B cell (primary cell): ENCODE measurements at regions not wholly inside any gene's neighbourhood (a gene's known extent, or its start where the extent isn't known, plus 50 kb on each side); places are given as distances from the start of the nearest gene placed in this dataset.

ENCODE experiments used
- ATAC-seq: fragments of 200-7000 bp; cut with Tn5 transposase; one replicate; pipeline ENCODE4 v1.10.0; 2021; ENCODE audit warnings: low read depth, mild to moderate bottlenecking, moderate number of reproducible peaks, moderate library complexity
- CTCF ChIA-PET: fragments of 350-600 bp; sonication (Branson Sonifier 250); formaldehyde crosslinking; loops from one replicate; lab custom pipeline; 2021; ENCODE audit warnings: antibody characterized with exemption, inconsistent platforms; lab: Charles Lee
- POLR2A ChIA-PET: fragments of 350-600 bp; sonication (Branson Sonifier 250); formaldehyde crosslinking; loops from one replicate; lab custom pipeline; 2021; ENCODE audit warnings: antibody characterized with exemption; lab: Charles Lee
- DNase-seq: peaks from one replicate; pipeline ENCODE4 v3.0.0; 2013
- H2AFZ ChIP-seq: 2 replicates; pipeline ENCODE4 v1.6.1; 2012; ENCODE audit warnings: mild to moderate bottlenecking, low read depth, low read length; ENCODE audit not compliant: insufficient read depth, poor library complexity, severe bottlenecking
- H3K27ac ChIP-seq, 2 donors: 1 replicate in 1 of 2; 2 replicates in 1 of 2; pipeline ENCODE4 v1.5.1; 2012 to 2013; ENCODE audit warnings: low read length in 2 of 2, mild to moderate bottlenecking in 2 of 2, moderate library complexity in 1 of 2
- H3K27me3 ChIP-seq, 4 experiments: fragments of 200-600 bp in 1 of 4; sonication (generic) in 1 of 4; replicated peaks in 1 of 4; 1 replicate in 2 of 4; 2 replicates in 2 of 4; pipeline versions ENCODE4 v1.6.1 to v1.7.0; 2013 to 2016; ENCODE audit warnings: low read length in 3 of 4, mild to moderate bottlenecking in 2 of 4, mixed read lengths in 1 of 4, moderate library complexity in 1 of 4; ENCODE audit not compliant: insufficient read depth in 4 of 4, control insufficient read depth in 3 of 4; ENCODE audit errors: control extremely low read depth in 1 of 4
- H3K36me3 ChIP-seq, 2 experiments: replicated peaks in 1 of 2; 1 replicate in 1 of 2; 2 replicates in 1 of 2; pipeline versions ENCODE4 v1.6.1 to v1.7.1; 2013; ENCODE audit warnings: low read length in 1 of 2; ENCODE audit not compliant: insufficient read depth in 2 of 2, control insufficient read depth in 1 of 2; ENCODE audit errors: control extremely low read depth in 1 of 2, extremely low read depth in 1 of 2
- H3K4me1 ChIP-seq, 2 donors: fragments of 200-600 bp in 1 of 2; sonication (generic) in 1 of 2; 1 replicate in 1 of 2; 2 replicates in 1 of 2; pipeline versions ENCODE4 v1.5.1 to v1.6.1; 2013 to 2017; ENCODE audit warnings: low read length in 2 of 2; ENCODE audit not compliant: control insufficient read depth in 2 of 2, insufficient read depth in 2 of 2
- H3K4me2 ChIP-seq: replicated peaks from 2 replicates; pipeline ENCODE3; 2012; ENCODE audit warnings: mild to moderate bottlenecking, low read depth, low read length; ENCODE audit not compliant: poor library complexity, severe bottlenecking
- H3K4me3 ChIP-seq, 5 experiments: fragments of 200-600 bp in 1 of 5; sonication (generic) in 1 of 5; 1 replicate in 3 of 5; 2 replicates in 2 of 5; pipeline versions ENCODE4 v1.5.1 to v1.7.0; 2011 to 2016; ENCODE audit warnings: low read length in 4 of 5, mild to moderate bottlenecking in 4 of 5, low read depth in 2 of 5, control low read depth in 1 of 5, moderate library complexity in 1 of 5; ENCODE audit not compliant: insufficient read depth in 1 of 5; ENCODE audit errors: control extremely low read depth in 1 of 5, extremely low read depth in 1 of 5
- H3K79me2 ChIP-seq: fragments of 200-600 bp; sonication (generic); one replicate; pipeline ENCODE4 v1.6.0; 2016; ENCODE audit warnings: low read length; ENCODE audit not compliant: control insufficient read depth, insufficient read depth
- H3K9ac ChIP-seq: fragments of 200-600 bp; sonication (generic); 2 replicates; pipeline ENCODE4 v1.6.1; 2017; ENCODE audit warnings: mild to moderate bottlenecking, low read length, moderate library complexity
- H3K9me3 ChIP-seq, 3 donors: one replicate each; pipeline versions ENCODE4 v1.6.1 to v1.7.1; 2013; ENCODE audit warnings: low read length in 2 of 3; ENCODE audit not compliant: control insufficient read depth in 2 of 3, insufficient read depth in 1 of 3; ENCODE audit errors: control extremely low read depth in 1 of 3
- H4K20me1 ChIP-seq: 2 replicates; pipeline ENCODE4 v1.6.0; 2012; ENCODE audit warnings: mild to moderate bottlenecking, low read length; ENCODE audit not compliant: insufficient read depth, control insufficient read depth, poor library complexity, severe bottlenecking
- H3K27ac Mint-ChIP-seq: one replicate; pipeline ENCODE4 v1.8.0; 2021; ENCODE audit warnings: mixed read lengths
- H3K27me3 Mint-ChIP-seq: one replicate; pipeline ENCODE4 v1.8.0; 2021; ENCODE audit warnings: mixed read lengths
- H3K4me1 Mint-ChIP-seq: one replicate; pipeline ENCODE4 v1.8.0; 2021; ENCODE audit warnings: mixed read lengths
- H3K4me3 Mint-ChIP-seq: one replicate; pipeline ENCODE4 v1.8.0; 2021; ENCODE audit warnings: mixed read lengths
- H3K9me3 Mint-ChIP-seq: one replicate; pipeline ENCODE4 v1.8.0; 2022; ENCODE audit warnings: mixed read lengths; ENCODE audit not compliant: insufficient read depth
- CTCF ChIP-seq: fragments of 200-600 bp; IDR thresholded peaks from one replicate; pipeline ENCODE4 v1.8.0; 2022; ENCODE audit warnings: antibody characterized with exemption, mild to moderate bottlenecking
- EZH2 ChIP-seq: IDR thresholded peaks from 2 replicates; pipeline ENCODE4 v1.6.1; 2012; ENCODE audit warnings: borderline replicate concordance, low read depth, mild to moderate bottlenecking, moderate library complexity, low read length; ENCODE audit not compliant: insufficient read depth, poor library complexity, severe bottlenecking
- WGBS: methylation state at CpG from one replicate; pipeline ENCODE4 v1.1.5; 2013; ENCODE audit warnings: missing lambda C conversion rate; ENCODE audit not compliant: insufficient coverage; 5-methylcytosine and 5-hydroxymethylcytosine counted together
- intact Hi-C: fragments of 100-400 bp; cut with micrococcal nuclease; formaldehyde crosslinking; loops from one replicate; pipeline ENCODE4 v1.10.0; 2022

GRCh38 chr16:85524365-85524629 lies 88.8 kb upstream of the GSE1 start:
- no peak for DNase-seq
- Histone ChIP-seq H3K4me3 (no peak overlapping the region), H3K27me3 (peaks cover 0 to 29% (median 6%) of the 10 kb centered on the region in 4 experiments), H3K4me1 (peaks cover 0 to 5% of the 10 kb centered on the region in 2 donors), H3K79me2 (no peaks in the 10 kb centered on the region), H3K27ac (no peak overlapping the region), H3K4me2 (no peak overlapping the region), H3K9me3 (peaks cover 0 to 3% (median 0%) of the 10 kb centered on the region in 3 donors), H3K36me3 (no peaks in the 10 kb centered on the region), H4K20me1 (no peaks in the 10 kb centered on the region), H2AFZ (no peak overlapping the region), H3K9ac (no peak overlapping the region)
- no peak overlapping the region for H3K27ac Mint-ChIP-seq
- WGBS: 68% methylated on average over 8 of the region's 8 CpGs
- no peaks in the 10 kb centered on the region for H3K4me1 Mint-ChIP-seq
- H3K9me3 Mint-ChIP-seq: peaks cover 3% of the 10 kb centered on the region
- peaks cover 19% of the 10 kb centered on the region for H3K27me3 Mint-ChIP-seq
- CTCF ChIA-PET: no interaction called here
- intact Hi-C loops: no loop called here
- ATAC-seq: no peak
- POLR2A ChIA-PET: interaction anchor here (0.7 kb wide), 1 partner anchor 50 kb away, joined by 7 read pairs; no protein-coding TSS in a partner anchor
- TF ChIP-seq CTCF (no peak), EZH2 (no peak)
- H3K4me3 Mint-ChIP-seq: no peak overlapping the region

GRCh38 chr16:85524630-85525419 lies 88.3 kb upstream of the GSE1 start:
- no peak overlapping the region for H3K4me2 ChIP-seq
- TF ChIP-seq CTCF (no peak), EZH2 (no peak)
- H3K4me3 ChIP-seq: no peak overlapping the region
- no peak overlapping the region for H2AFZ ChIP-seq
- ChIA-PET CTCF (interaction anchor here (5.8 kb wide), 1 partner anchor 91 kb away, joined by 23 read pairs; no protein-coding TSS in a partner anchor), POLR2A (interaction anchor here (0.7 kb wide), 1 partner anchor 49 kb away, joined by 7 read pairs; no protein-coding TSS in a partner anchor)
- H3K27me3 ChIP-seq: peaks cover 0 to 29% (median 6%) of the 10 kb centered on the region in 4 experiments
- Mint-ChIP-seq H3K9me3 (no peaks in the 10 kb centered on the region), H3K27ac (no peak overlapping the region), H3K4me1 (no peaks in the 10 kb centered on the region), H3K4me3 (no peak overlapping the region), H3K27me3 (peaks cover 19% of the 10 kb centered on the region)
- H3K4me1 ChIP-seq: peaks cover 0 to 5% of the 10 kb centered on the region in 2 donors
- no peaks in the 10 kb centered on the region for H3K79me2 ChIP-seq
- ATAC-seq: no peak
- no peak overlapping the region for H3K27ac ChIP-seq
- no peaks in the 10 kb centered on the region for H3K9me3 ChIP-seq
- DNase-seq: no peak
- no peaks in the 10 kb centered on the region for H4K20me1 ChIP-seq
- WGBS: 57% methylated on average over 28 of the region's 29 CpGs
- H3K36me3 ChIP-seq: no peaks in the 10 kb centered on the region
- H3K9ac ChIP-seq: no peak overlapping the region
- intact Hi-C loops: no loop called here
